BLaER1 treated with 17β-estradiol and CSF1 and Interleukin-3, amounts not matched to agents 10 nM and 100 nM (cell line): ENCODE measurements at regions not wholly inside any gene's neighbourhood (a gene's known extent, or its start where the extent isn't known, plus 50 kb on each side); places are given as distances from the start of the nearest gene placed in this dataset.

Experiments
- H3K27ac ChIP-seq, 11 experiments: shearing (Covaris generic); formaldehyde crosslinking; 2 replicates each; pipeline ENCODE4 v1.8.1; 2022
- H3K27me3 ChIP-seq, 11 experiments: shearing (Covaris generic); formaldehyde crosslinking; 2 replicates each; pipeline ENCODE4 v1.8.1; 2022
- H3K36me3 ChIP-seq, 11 experiments: shearing (Covaris generic); formaldehyde crosslinking; 2 replicates each; pipeline ENCODE4 v1.8.1; 2022
- H3K4me1 ChIP-seq, 10 experiments: shearing (Covaris generic); formaldehyde crosslinking; 2 replicates each; pipeline ENCODE4 v1.8.1; 2022
- H3K4me2 ChIP-seq, 11 experiments: shearing (Covaris generic); formaldehyde crosslinking; 2 replicates each; pipeline ENCODE4 v1.8.1; 2022
- H3K4me3 ChIP-seq, 10 experiments: shearing (Covaris generic); formaldehyde crosslinking; 2 replicates each; pipeline ENCODE4 v1.8.1; 2022
- H3K9ac ChIP-seq, 11 experiments: shearing (Covaris generic); formaldehyde crosslinking; 2 replicates each; pipeline ENCODE4 v1.8.1; 2022
- H3K9me3 ChIP-seq, 11 experiments: shearing (Covaris generic); formaldehyde crosslinking; replicated peaks in 1 of 11; 2 replicates each; pipeline ENCODE4 v1.8.1; 2022
- H4K20me1 ChIP-seq, 11 experiments: shearing (Covaris generic); formaldehyde crosslinking; 2 replicates each; pipeline ENCODE4 v1.8.1; 2022
- Cebpa-rat ChIP-seq, 11 experiments: shearing (Covaris generic); IDR thresholded peaks; 2 replicates each; pipeline ENCODE4 v1.8.1; 2022

- Histone ChIP-seq H3K4me1 (peaks cover 0 to 53% (median 5%) of the 10 kb centered on the region in 10 experiments; a peak in 11 of 20 replicates), H3K4me3 (no peak overlapping the region), H3K27ac (no peak overlapping the region), H3K9me3 (no peaks in the 10 kb centered on the region), H4K20me1 (no peaks in the 10 kb centered on the region), H3K9ac (no peak overlapping the region), H3K27me3 (no peaks in the 10 kb centered on the region), H3K4me2 (no peak overlapping the region), H3K36me3 (no peaks in the 10 kb centered on the region)
- TF ChIP-seq Cebpa-rat (IDR thresholded peaks at IDR 0.05), result no peak
These were observed 669.1 kb downstream of the ADCYAP1 start for GRCh38 chr18:1573732-1574131.

GRCh38 chr18:1575084-1575483 is 670.4 kb downstream of the ADCYAP1 start:
- Histone ChIP-seq H3K4me2 (no peak overlapping the region), H3K27me3 (no peaks in the 10 kb centered on the region), H3K9me3 (no peaks in the 10 kb centered on the region), H3K36me3 (no peaks in the 10 kb centered on the region), H3K4me1 (peaks cover 0 to 64% (median 8%) of the 10 kb centered on the region in 10 experiments; a peak in 11 of 20 replicates), H3K4me3 (no peak overlapping the region), H3K9ac (no peak overlapping the region), H3K27ac (no peak overlapping the region), H4K20me1 (no peaks in the 10 kb centered on the region)
- no peak for TF ChIP-seq Cebpa-rat (IDR thresholded peaks at IDR 0.05)

GRCh38 chr18:1578505-1578904 is 673.8 kb downstream of the ADCYAP1 start:
- Histone ChIP-seq H3K4me3 (no peak overlapping the region), H3K36me3 (no peaks in the 10 kb centered on the region), H4K20me1 (no peaks in the 10 kb centered on the region), H3K27ac (peak overlapping the region in 2 of 11 experiments; percentile 60 to 70; a peak in 3 of 22 replicates), H3K9ac (peak overlapping the region in 1 of 11 experiments; percentile 26; a peak in 1 of 22 replicates), H3K27me3 (no peaks in the 10 kb centered on the region), H3K9me3 (no peaks in the 10 kb centered on the region), H3K4me1 (peaks cover 0 to 55% (median 8%) of the 10 kb centered on the region in 10 experiments; a peak in 11 of 20 replicates), H3K4me2 (peak overlapping the region in 8 of 11 experiments; percentile 1 to 68 (median 20); a peak in 10 of 22 replicates)
- TF ChIP-seq Cebpa-rat (IDR thresholded peaks at IDR 0.05), result no peak

- Histone ChIP-seq H3K36me3 (no peaks in the 10 kb centered on the region), H3K9me3 (no peaks in the 10 kb centered on the region), H3K4me3 (no peak overlapping the region), H3K4me2 (peak overlapping the region in 1 of 11 experiments; percentile 27; a peak in 1 of 22 replicates), H3K4me1 (peaks cover 0 to 47% (median 8%) of the 10 kb centered on the region in 10 experiments; a peak in 11 of 20 replicates), H3K27me3 (no peaks in the 10 kb centered on the region), H4K20me1 (no peaks in the 10 kb centered on the region), H3K9ac (no peak overlapping the region), H3K27ac (no peak overlapping the region)
- TF ChIP-seq Cebpa-rat (IDR thresholded peaks at IDR 0.05), result no peak
These were observed 676.9 kb downstream of the ADCYAP1 start for GRCh38 chr18:1581581-1581980.

GRCh38 chr18:1585881-1586488 is 681.3 kb downstream of the ADCYAP1 start:
- Histone ChIP-seq H3K4me3 (no peak overlapping the region), H3K36me3 (no peaks in the 10 kb centered on the region), H3K9ac (no peak overlapping the region), H3K27ac (no peak overlapping the region), H3K4me2 (peak overlapping the region in 2 of 11 experiments; percentile 31 to 34; a peak in 2 of 22 replicates), H3K9me3 (no peaks in the 10 kb centered on the region), H4K20me1 (no peaks in the 10 kb centered on the region), H3K27me3 (no peaks in the 10 kb centered on the region), H3K4me1 (0 out of 20 replicates have a peak, but pooled peaks cover 0 to 8% (median 0%) of the 10 kb centered on the region in 10 experiments)
- TF ChIP-seq Cebpa-rat (IDR thresholded peaks at IDR 0.05), result no peak

GRCh38 chr18:1593091-1593490 is 688.4 kb downstream of the ADCYAP1 start:
- no peaks in the 10 kb centered on the region for H3K9me3 ChIP-seq
- H3K4me2 ChIP-seq, result no peak overlapping the region
- H3K9ac ChIP-seq, result no peak overlapping the region
- H3K27me3 ChIP-seq, result no peaks in the 10 kb centered on the region
- H3K4me3 ChIP-seq, result no peak overlapping the region
- H4K20me1 ChIP-seq, result no peaks in the 10 kb centered on the region
- TF ChIP-seq Cebpa-rat (IDR thresholded peaks at IDR 0.05), result no peak
- H3K4me1 ChIP-seq, result peaks cover 0 to 38% (median 0%) of the 10 kb centered on the region in 10 experiments; a peak in 6 of 20 replicates
- no peak overlapping the region for H3K27ac ChIP-seq
- H3K36me3 ChIP-seq, result no peaks in the 10 kb centered on the region

GRCh38 chr18:1595195-1595594 is 690.5 kb downstream of the ADCYAP1 start:
- no peak for TF ChIP-seq Cebpa-rat (IDR thresholded peaks at IDR 0.05)
- H3K36me3 ChIP-seq, result no peaks in the 10 kb centered on the region
- H3K4me2 ChIP-seq, result peak overlapping the region in 3 of 11 experiments; percentile 49 to 81 (median 79); a peak in 6 of 22 replicates
- peak overlapping the region in 3 of 11 experiments; percentile 26 to 38 (median 37); a peak in 3 of 22 replicates for H3K27ac ChIP-seq
- H3K4me3 ChIP-seq, result peak overlapping the region in 1 of 10 experiments; percentile 11; a peak in 1 of 20 replicates
- H3K9me3 ChIP-seq, result no peaks in the 10 kb centered on the region
- H3K9ac ChIP-seq, result no peak overlapping the region
- H3K27me3 ChIP-seq, result no peaks in the 10 kb centered on the region
- H4K20me1 ChIP-seq, result no peaks in the 10 kb centered on the region
- peaks cover 0 to 57% (median 0%) of the 10 kb centered on the region in 10 experiments; a peak in 6 of 20 replicates for H3K4me1 ChIP-seq

GRCh38 chr18:1599196-1599595 is 694.5 kb downstream of the ADCYAP1 start:
- Histone ChIP-seq H3K9ac (no peak overlapping the region), H3K9me3 (no peaks in the 10 kb centered on the region), H4K20me1 (no peaks in the 10 kb centered on the region), H3K27ac (no peak overlapping the region), H3K4me3 (no peak overlapping the region), H3K27me3 (no peaks in the 10 kb centered on the region), H3K4me2 (peak overlapping the region in 2 of 11 experiments; percentile 16 to 38; a peak in 2 of 22 replicates), H3K36me3 (no peaks in the 10 kb centered on the region), H3K4me1 (peaks cover 0 to 51% (median 0%) of the 10 kb centered on the region in 10 experiments; a peak in 6 of 20 replicates)
- no peak for TF ChIP-seq Cebpa-rat (IDR thresholded peaks at IDR 0.05)

- Histone ChIP-seq H3K27me3 (no peaks in the 10 kb centered on the region), H3K36me3 (no peaks in the 10 kb centered on the region), H3K9ac (no peak overlapping the region), H3K4me1 (peaks cover 0 to 3% (median 0%) of the 10 kb centered on the region in 10 experiments; a peak in 4 of 20 replicates), H4K20me1 (no peaks in the 10 kb centered on the region), H3K27ac (no peak overlapping the region), H3K4me3 (no peak overlapping the region), H3K4me2 (no peak overlapping the region), H3K9me3 (no peaks in the 10 kb centered on the region)
- no peak for TF ChIP-seq Cebpa-rat (IDR thresholded peaks at IDR 0.05)
These were observed 700.1 kb downstream of the ADCYAP1 start for GRCh38 chr18:1604751-1605150.
